HG03565 (cell line): ENCODE measurements at regions not wholly inside any gene's neighbourhood (a gene's known extent, or its start where the extent isn't known, plus 50 kb on each side); places are given as distances from the start of the nearest gene placed in this dataset.
"Not testable (repeated sequence)": the region's sequence is repeated elsewhere in the genome, so short reads cannot be mapped to it uniquely, and the experiment has no call there.

Experiments used
- ATAC-seq: cut with Tn5 transposase; IDR thresholded peaks from one replicate; pipeline ENCODE4 v1.9.1; 2021; ENCODE audit warnings: mild to moderate bottlenecking, moderate library complexity; ENCODE audit not compliant: unreplicated experiment

- ATAC-seq = no peak
These were observed 352.6 kb downstream of the MRPL39 start for GRCh38 chr21:25254491-25255174.

GRCh38 chr21:25246546-25246945 lies 360.7 kb downstream of the MRPL39 start:
- ATAC-seq = no peak

GRCh38 chr21:25244735-25245134 lies 362.5 kb downstream of the MRPL39 start:
- no peak for ATAC-seq

- no peak for ATAC-seq
These were observed 363.5 kb downstream of the MRPL39 start for GRCh38 chr21:25243808-25244207.

- no peak for ATAC-seq
These were observed 366.3 kb downstream of the MRPL39 start for GRCh38 chr21:25240974-25241373.

- peak; percentile 87 for ATAC-seq
These were observed 372.2 kb downstream of the MRPL39 start for GRCh38 chr21:25234857-25235801.

GRCh38 chr21:25220954-25221353 lies 386.3 kb downstream of the MRPL39 start:
- no peak for ATAC-seq

GRCh38 chr21:25220169-25220568 lies 387.1 kb downstream of the MRPL39 start:
- ATAC-seq = no peak

GRCh38 chr21:25215698-25216384 lies 391.4 kb downstream of the MRPL39 start:
- peak; percentile 98 for ATAC-seq

GRCh38 chr21:25214676-25215075 lies 392.6 kb downstream of the MRPL39 start:
- no peak for ATAC-seq

- no peak for ATAC-seq
These were observed 407.3 kb downstream of the MRPL39 start for GRCh38 chr21:25199944-25200343.

- peak; percentile 54 for ATAC-seq
These were observed 416.1 kb downstream of the MRPL39 start for GRCh38 chr21:25191141-25191540.

- ATAC-seq = no peak
These were observed 417.8 kb downstream of the MRPL39 start for GRCh38 chr21:25189497-25189896.

- ATAC-seq = peak; percentile 73
These were observed 418.6 kb downstream of the MRPL39 start for GRCh38 chr21:25188677-25189079.

- ATAC-seq = peak; percentile 37
These were observed 421.0 kb downstream of the MRPL39 start for GRCh38 chr21:25186273-25186672.

GRCh38 chr21:25183577-25183976 lies 423.7 kb downstream of the MRPL39 start:
- no peak for ATAC-seq

GRCh38 chr21:25181690-25182089 lies 425.6 kb downstream of the MRPL39 start:
- ATAC-seq = not testable (repeated sequence)

GRCh38 chr21:25179116-25179515 lies 428.2 kb downstream of the MRPL39 start:
- ATAC-seq = no peak

GRCh38 chr21:25176637-25177412 lies 430.5 kb downstream of the MRPL39 start:
- ATAC-seq = peak; percentile 96

- no peak for ATAC-seq
These were observed 431.3 kb downstream of the MRPL39 start for GRCh38 chr21:25175938-25176337.

GRCh38 chr21:25171438-25171837 lies 435.8 kb downstream of the MRPL39 start:
- no peak for ATAC-seq
